ENCODE measurements at regions not wholly inside any gene's neighbourhood (a gene's known extent, or its start where the extent isn't known, plus 50 kb on each side); places are given as distances from the start of the nearest gene placed in this dataset.
"Not testable (repeated sequence)": the region's sequence is repeated elsewhere in the genome, so short reads cannot be mapped to it uniquely, and the experiment has no call there.

GRCh38 chr3:22882834-22883233 is 320.3 kb upstream of the UBE2E2 start:
- H3K9me3 Mint-ChIP-seq; H3K4me1 Mint-ChIP-seq (ENCODE audit: low read depth); CTCF ChIA-PET; H3K27me3 Mint-ChIP-seq (ENCODE audit: low read depth); H3K4me3 Mint-ChIP-seq; H3K36me3 Mint-ChIP-seq (ENCODE audit: low read depth); DNase-seq; H3K27ac Mint-ChIP-seq: not testable (repeated sequence)
- intact Hi-C loops (cut with micrococcal nuclease), result loop anchor here (10.0 kb wide), 1 partner anchor 148 kb away; no protein-coding TSS in a partner anchor

GRCh38 chr3:22885039-22885438 is 318.1 kb upstream of the UBE2E2 start:
- Mint-ChIP-seq H3K4me3 (no peak overlapping the region), H3K27me3 (ENCODE audit: low read depth) (no peaks in the 10 kb centered on the region), H3K4me1 (ENCODE audit: low read depth) (no peaks in the 10 kb centered on the region), H3K36me3 (ENCODE audit: low read depth) (no peaks in the 10 kb centered on the region), H3K9me3 (peaks cover 4% of the 10 kb centered on the region), H3K27ac (no peak overlapping the region)
- intact Hi-C loops (cut with micrococcal nuclease), result loop anchor here (5.0 to 10.0 kb wide), 2 partner anchors 150 to 798 kb away; no protein-coding TSS in a partner anchor
- DNase-seq, result no peak
- CTCF ChIA-PET, result no interaction called here

- Mint-ChIP-seq H3K27ac (no peak overlapping the region), H3K4me1 (ENCODE audit: low read depth) (no peaks in the 10 kb centered on the region), H3K4me3 (no peak overlapping the region), H3K36me3 (ENCODE audit: low read depth) (no peaks in the 10 kb centered on the region), H3K27me3 (ENCODE audit: low read depth) (no peaks in the 10 kb centered on the region), H3K9me3 (peaks cover 4% of the 10 kb centered on the region)
- no peak for DNase-seq
- intact Hi-C loops (cut with micrococcal nuclease), result loop anchor here (5.0 to 10.0 kb wide), 2 partner anchors 151 to 798 kb away; no protein-coding TSS in a partner anchor
- CTCF ChIA-PET, result no interaction called here
These were observed 317.4 kb upstream of the UBE2E2 start for GRCh38 chr3:22885574-22886341.

- Mint-ChIP-seq H3K4me3 (no peak overlapping the region), H3K36me3 (ENCODE audit: low read depth) (no peaks in the 10 kb centered on the region), H3K4me1 (ENCODE audit: low read depth) (no peaks in the 10 kb centered on the region), H3K27me3 (ENCODE audit: low read depth) (peaks cover 5% of the 10 kb centered on the region), H3K27ac (no peak overlapping the region), H3K9me3 (peaks cover 4% of the 10 kb centered on the region)
- CTCF ChIA-PET, result interaction anchor here (1.5 kb wide), 1 partner anchor 33 kb away, joined by 3 read pairs; no protein-coding TSS in a partner anchor
- no peak for DNase-seq
- intact Hi-C loops (cut with micrococcal nuclease), result loop anchor here (1.0 to 10.0 kb wide), 3 partner anchors 152 to 799 kb away; no protein-coding TSS in a partner anchor
These were observed 316.6 kb upstream of the UBE2E2 start for GRCh38 chr3:22886439-22887068.

GRCh38 chr3:22887664-22888291 is 315.3 kb upstream of the UBE2E2 start:
- H3K4me1 Mint-ChIP-seq (ENCODE audit: low read depth), result no peaks in the 10 kb centered on the region
- H3K9me3 Mint-ChIP-seq, result no peaks in the 10 kb centered on the region
- H3K27me3 Mint-ChIP-seq (ENCODE audit: low read depth), result peaks cover 5% of the 10 kb centered on the region
- no peaks in the 10 kb centered on the region for H3K36me3 Mint-ChIP-seq (ENCODE audit: low read depth)
- intact Hi-C loops (cut with micrococcal nuclease), result loop anchor here (1.0 to 10.0 kb wide), 3 partner anchors 153 to 800 kb away; no protein-coding TSS in a partner anchor
- DNase-seq, result peak; percentile 13
- no peak overlapping the region for H3K27ac Mint-ChIP-seq
- CTCF ChIA-PET, result interaction anchor here (0.6 to 1.5 kb wide), 3 partner anchors 31 to 775 kb away, joined by 3 read pairs; no protein-coding TSS in a partner anchor
- no peak overlapping the region for H3K4me3 Mint-ChIP-seq

- H3K4me1 Mint-ChIP-seq (ENCODE audit: low read depth), result no peaks in the 10 kb centered on the region
- no peak overlapping the region for H3K4me3 Mint-ChIP-seq
- no peak for DNase-seq
- H3K9me3 Mint-ChIP-seq, result no peaks in the 10 kb centered on the region
- intact Hi-C loops (cut with micrococcal nuclease), result no loop called here
- peaks cover 10% of the 10 kb centered on the region for H3K27me3 Mint-ChIP-seq (ENCODE audit: low read depth)
- H3K36me3 Mint-ChIP-seq (ENCODE audit: low read depth), result no peaks in the 10 kb centered on the region
- CTCF ChIA-PET, result no interaction called here
- H3K27ac Mint-ChIP-seq, result no peak overlapping the region
These were observed 310.0 kb upstream of the UBE2E2 start for GRCh38 chr3:22893101-22893500.

- intact Hi-C loops (cut with micrococcal nuclease), result no loop called here
- no peaks in the 10 kb centered on the region for H3K9me3 Mint-ChIP-seq
- no peaks in the 10 kb centered on the region for H3K36me3 Mint-ChIP-seq (ENCODE audit: low read depth)
- no peak overlapping the region for H3K27ac Mint-ChIP-seq
- H3K4me3 Mint-ChIP-seq, result no peak overlapping the region
- CTCF ChIA-PET, result no interaction called here
- H3K4me1 Mint-ChIP-seq (ENCODE audit: low read depth), result no peaks in the 10 kb centered on the region
- no peak for DNase-seq
- peaks cover 10% of the 10 kb centered on the region for H3K27me3 Mint-ChIP-seq (ENCODE audit: low read depth)
These were observed 309.3 kb upstream of the UBE2E2 start for GRCh38 chr3:22893644-22894325.

- Mint-ChIP-seq H3K4me3 (no peak overlapping the region), H3K9me3 (no peaks in the 10 kb centered on the region), H3K4me1 (ENCODE audit: low read depth) (no peaks in the 10 kb centered on the region), H3K27me3 (ENCODE audit: low read depth) (peaks cover 10% of the 10 kb centered on the region), H3K27ac (no peak overlapping the region), H3K36me3 (ENCODE audit: low read depth) (no peaks in the 10 kb centered on the region)
- DNase-seq, result no peak
- CTCF ChIA-PET, result no interaction called here
- intact Hi-C loops (cut with micrococcal nuclease), result no loop called here
These were observed 308.3 kb upstream of the UBE2E2 start for GRCh38 chr3:22894865-22895264.

- Mint-ChIP-seq H3K36me3 (ENCODE audit: low read depth) (no peaks in the 10 kb centered on the region), H3K4me1 (ENCODE audit: low read depth) (no peaks in the 10 kb centered on the region), H3K4me3 (no peak overlapping the region), H3K27ac (no peak overlapping the region), H3K27me3 (ENCODE audit: low read depth) (peaks cover 10% of the 10 kb centered on the region), H3K9me3 (no peaks in the 10 kb centered on the region)
- no peak for DNase-seq
- CTCF ChIA-PET, result no interaction called here
- intact Hi-C loops (cut with micrococcal nuclease), result no loop called here
These were observed 307.5 kb upstream of the UBE2E2 start for GRCh38 chr3:22895671-22896070.

- no peaks in the 10 kb centered on the region for H3K4me1 Mint-ChIP-seq (ENCODE audit: low read depth)
- CTCF ChIA-PET, result no interaction called here
- no peak overlapping the region for H3K27ac Mint-ChIP-seq
- peaks cover 5% of the 10 kb centered on the region for H3K27me3 Mint-ChIP-seq (ENCODE audit: low read depth)
- no peak overlapping the region for H3K4me3 Mint-ChIP-seq
- no peaks in the 10 kb centered on the region for H3K36me3 Mint-ChIP-seq (ENCODE audit: low read depth)
- peaks cover 2% of the 10 kb centered on the region for H3K9me3 Mint-ChIP-seq
- intact Hi-C loops (cut with micrococcal nuclease), result no loop called here
- DNase-seq, result no peak
These were observed 304.6 kb upstream of the UBE2E2 start for GRCh38 chr3:22898558-22898957.

GRCh38 chr3:22899441-22899840 is 303.7 kb upstream of the UBE2E2 start:
- Mint-ChIP-seq H3K4me3 (no peak overlapping the region), H3K4me1 (ENCODE audit: low read depth) (no peaks in the 10 kb centered on the region), H3K27me3 (ENCODE audit: low read depth) (peaks cover 5% of the 10 kb centered on the region), H3K9me3 (peaks cover 2% of the 10 kb centered on the region), H3K27ac (no peak overlapping the region), H3K36me3 (ENCODE audit: low read depth) (no peaks in the 10 kb centered on the region)
- intact Hi-C loops (cut with micrococcal nuclease), result no loop called here
- CTCF ChIA-PET, result no interaction called here
- DNase-seq, result no peak

- no peak overlapping the region for H3K4me3 Mint-ChIP-seq
- H3K27me3 Mint-ChIP-seq (ENCODE audit: low read depth), result peaks cover 5% of the 10 kb centered on the region
- no peaks in the 10 kb centered on the region for H3K4me1 Mint-ChIP-seq (ENCODE audit: low read depth)
- CTCF ChIA-PET, result no interaction called here
- no peaks in the 10 kb centered on the region for H3K36me3 Mint-ChIP-seq (ENCODE audit: low read depth)
- intact Hi-C loops (cut with micrococcal nuclease), result no loop called here
- no peak for DNase-seq
- H3K9me3 Mint-ChIP-seq, result peaks cover 2% of the 10 kb centered on the region
- H3K27ac Mint-ChIP-seq, result no peak overlapping the region
These were observed 302.8 kb upstream of the UBE2E2 start for GRCh38 chr3:22900296-22900695.
